Left ventricle myocardium inferior (tissue), 1 donor: ENCODE measurements at regions not wholly inside any gene's neighbourhood (a gene's known extent, or its start where the extent isn't known, plus 50 kb on each side); places are given as distances from the start of the nearest gene placed in this dataset.

Experiments used
- DNase-seq: peaks from one replicate; pipeline ENCODE4 v3.0.0-alpha.2; 2020
- H3K27ac ChIP-seq: fragments of 200-600 bp; replicated peaks from 2 replicates; pipeline ENCODE4 v1.8.0; 2021
- H3K27me3 ChIP-seq: fragments of 200-600 bp; 2 replicates; pipeline ENCODE4 v1.8.0; 2021; ENCODE audit warnings: low read depth
- H3K36me3 ChIP-seq: fragments of 200-600 bp; 2 replicates; pipeline ENCODE4 v1.8.0; 2021
- H3K4me1 ChIP-seq: fragments of 200-600 bp; 2 replicates; pipeline ENCODE4 v1.8.0; 2021
- H3K4me3 ChIP-seq: fragments of 200-600 bp; 2 replicates; pipeline ENCODE4 v1.8.0; 2021; ENCODE audit warnings: mild to moderate bottlenecking, moderate library complexity
- H3K9me3 ChIP-seq: fragments of 200-600 bp; replicated peaks from 2 replicates; pipeline ENCODE4 v1.8.0; 2021
- CTCF ChIP-seq: fragments of 200-600 bp; IDR thresholded peaks from 2 replicates; pipeline ENCODE4 v1.8.0; 2021; ENCODE audit warnings: antibody characterized with exemption, mild to moderate bottlenecking, borderline replicate concordance
- intact Hi-C: fragments of 100-400 bp; cut with micrococcal nuclease; formaldehyde crosslinking; loops from one replicate; pipeline ENCODE4 v1.11.0; 2022
- donor health status: DM: no; HTN: yes; CAD: no; lungs with severe emphysema.

GRCh38 chr10:35731828-35732227 is 89.7 kb upstream of the FZD8 start:
- TF ChIP-seq CTCF: no peak
- Histone ChIP-seq H3K4me3 (no peak overlapping the region), H3K9me3 (peaks cover 16% of the 10 kb centered on the region), H3K27me3 (no peaks in the 10 kb centered on the region), H3K4me1 (no peaks in the 10 kb centered on the region), H3K36me3 (no peaks in the 10 kb centered on the region), H3K27ac (no peak overlapping the region)
- intact Hi-C loops: no loop called here
- DNase-seq: no peak

GRCh38 chr10:35728341-35728740 is 86.2 kb upstream of the FZD8 start:
- TF ChIP-seq CTCF: no peak
- DNase-seq: no peak
- peaks cover 14% of the 10 kb centered on the region for H3K27me3 ChIP-seq
- H3K4me1 ChIP-seq: no peaks in the 10 kb centered on the region
- H3K4me3 ChIP-seq: no peak overlapping the region
- no peaks in the 10 kb centered on the region for H3K36me3 ChIP-seq
- intact Hi-C loops: no loop called here
- H3K27ac ChIP-seq: no peak overlapping the region
- H3K9me3 ChIP-seq: no peaks in the 10 kb centered on the region

- Histone ChIP-seq H3K27ac (no peak overlapping the region), H3K4me3 (no peak overlapping the region), H3K9me3 (no peaks in the 10 kb centered on the region), H3K4me1 (no peaks in the 10 kb centered on the region), H3K27me3 (peaks cover 21% of the 10 kb centered on the region), H3K36me3 (no peaks in the 10 kb centered on the region)
- intact Hi-C loops: no loop called here
- TF ChIP-seq CTCF: no peak
- no peak for DNase-seq
Observed at GRCh38 chr10:35726846-35727245, 84.8 kb upstream of the FZD8 start.

GRCh38 chr10:35723992-35724391 is 81.9 kb upstream of the FZD8 start:
- TF ChIP-seq CTCF: no peak
- no peak overlapping the region for H3K27ac ChIP-seq
- H3K9me3 ChIP-seq: no peaks in the 10 kb centered on the region
- peaks cover 21% of the 10 kb centered on the region for H3K27me3 ChIP-seq
- DNase-seq: no peak
- no peaks in the 10 kb centered on the region for H3K36me3 ChIP-seq
- no peak overlapping the region for H3K4me3 ChIP-seq
- H3K4me1 ChIP-seq: no peaks in the 10 kb centered on the region
- intact Hi-C loops: no loop called here

- no peak for DNase-seq
- Histone ChIP-seq H3K9me3 (no peaks in the 10 kb centered on the region), H3K27ac (no peak overlapping the region), H3K36me3 (no peaks in the 10 kb centered on the region), H3K27me3 (peaks cover 21% of the 10 kb centered on the region), H3K4me1 (no peaks in the 10 kb centered on the region), H3K4me3 (no peak overlapping the region)
- TF ChIP-seq CTCF: no peak
- intact Hi-C loops: no loop called here
Observed at GRCh38 chr10:35723059-35723458, 81.0 kb upstream of the FZD8 start.

- no peak for TF ChIP-seq CTCF
- no peak overlapping the region for H3K4me3 ChIP-seq
- H3K9me3 ChIP-seq: no peaks in the 10 kb centered on the region
- H3K36me3 ChIP-seq: no peaks in the 10 kb centered on the region
- H3K27ac ChIP-seq: no peak overlapping the region
- intact Hi-C loops: no loop called here
- peaks cover 21% of the 10 kb centered on the region for H3K27me3 ChIP-seq
- DNase-seq: no peak
- no peaks in the 10 kb centered on the region for H3K4me1 ChIP-seq
Observed at GRCh38 chr10:35722636-35723035, 80.5 kb upstream of the FZD8 start.
